SK-N-MC (cell line): ENCODE measurements at regions not wholly inside any gene's neighbourhood (a gene's known extent, or its start where the extent isn't known, plus 50 kb on each side); places are given as distances from the start of the nearest gene placed in this dataset.

Experiments used
- DNase-seq: peaks from one replicate; pipeline ENCODE4 v3.0.0-alpha.2; 2011; ENCODE audit warnings: low read depth, low spot score
- H3K27ac ChIP-seq: fragments of 200-600 bp; sonication (generic); 2 replicates; pipeline ENCODE4 v1.5.1; 2016; ENCODE audit warnings: mixed run types
- H3K36me3 ChIP-seq: fragments of 200-600 bp; sonication (generic); 2 replicates; pipeline ENCODE4 v1.6.1; 2017; ENCODE audit warnings: antibody characterized with exemption, low read length, mixed read lengths; ENCODE audit not compliant: insufficient read depth
- H3K4me3 ChIP-seq: fragments of 200-600 bp; sonication (generic); 2 replicates; pipeline ENCODE4 v1.5.1; 2016
- H3K9ac ChIP-seq: fragments of 200-600 bp; sonication (generic); 2 replicates; pipeline ENCODE4 v1.8.0; 2017; ENCODE audit warnings: mixed run types, mixed read lengths; ENCODE audit not compliant: insufficient read length
- H3K9me3 ChIP-seq: fragments of 200-600 bp; sonication (generic); 2 replicates; pipeline ENCODE4 v1.6.1; 2017; ENCODE audit warnings: low read depth, mild to moderate bottlenecking, antibody characterized with exemption, low read length, moderate library complexity, mixed read lengths
- EZH2 ChIP-seq: fragments of 200-600 bp; sonication (generic); IDR thresholded peaks from one replicate; pipeline ENCODE4 v1.6.1; 2017; ENCODE audit warnings: antibody characterized with exemption
- FOXP2 ChIP-seq: optimal IDR thresholded peaks from 2 replicates; pipeline ENCODE3; 2011; ENCODE audit warnings: mild to moderate bottlenecking, moderate library complexity; ENCODE audit not compliant: insufficient read depth; ENCODE audit errors: extremely low read length, control extremely low read depth
- POLR2AphosphoS5 ChIP-seq: IDR thresholded peaks from 2 replicates; pipeline ENCODE4 v1.6.1; 2012; ENCODE audit warnings: mild to moderate bottlenecking, low read depth, low read length, borderline replicate concordance

DNA sequence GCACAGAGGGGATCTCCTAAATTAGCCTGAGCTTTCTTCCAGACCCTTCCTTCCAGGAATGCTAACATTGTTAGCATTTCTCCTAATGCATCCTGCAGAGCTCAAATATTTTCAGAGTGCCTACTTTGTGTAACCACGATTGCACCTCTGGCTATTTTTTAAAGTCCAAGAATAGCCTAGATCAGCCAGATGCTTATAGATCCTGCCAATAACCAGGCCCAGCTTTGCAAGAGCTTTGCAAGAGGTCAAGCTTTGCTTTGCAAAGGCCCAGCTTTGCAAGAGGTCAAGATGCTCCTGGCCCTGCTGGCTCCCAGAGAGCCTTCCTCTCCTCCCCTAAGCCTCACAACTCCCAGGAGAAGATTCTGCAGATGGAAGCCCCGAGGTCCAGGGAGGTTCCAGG, 491.9 kb downstream of the MN1 start:
- no peak overlapping the region for H3K27ac ChIP-seq
- TF ChIP-seq FOXP2 (no peak), EZH2 (no peak), POLR2AphosphoS5 (no peak)
- H3K9me3 ChIP-seq = no peaks in the 10 kb centered on the region
- DNase-seq = no peak
- no peak overlapping the region for H3K4me3 ChIP-seq
- no peak overlapping the region for H3K9ac ChIP-seq
- no peaks in the 10 kb centered on the region for H3K36me3 ChIP-seq

DNA sequence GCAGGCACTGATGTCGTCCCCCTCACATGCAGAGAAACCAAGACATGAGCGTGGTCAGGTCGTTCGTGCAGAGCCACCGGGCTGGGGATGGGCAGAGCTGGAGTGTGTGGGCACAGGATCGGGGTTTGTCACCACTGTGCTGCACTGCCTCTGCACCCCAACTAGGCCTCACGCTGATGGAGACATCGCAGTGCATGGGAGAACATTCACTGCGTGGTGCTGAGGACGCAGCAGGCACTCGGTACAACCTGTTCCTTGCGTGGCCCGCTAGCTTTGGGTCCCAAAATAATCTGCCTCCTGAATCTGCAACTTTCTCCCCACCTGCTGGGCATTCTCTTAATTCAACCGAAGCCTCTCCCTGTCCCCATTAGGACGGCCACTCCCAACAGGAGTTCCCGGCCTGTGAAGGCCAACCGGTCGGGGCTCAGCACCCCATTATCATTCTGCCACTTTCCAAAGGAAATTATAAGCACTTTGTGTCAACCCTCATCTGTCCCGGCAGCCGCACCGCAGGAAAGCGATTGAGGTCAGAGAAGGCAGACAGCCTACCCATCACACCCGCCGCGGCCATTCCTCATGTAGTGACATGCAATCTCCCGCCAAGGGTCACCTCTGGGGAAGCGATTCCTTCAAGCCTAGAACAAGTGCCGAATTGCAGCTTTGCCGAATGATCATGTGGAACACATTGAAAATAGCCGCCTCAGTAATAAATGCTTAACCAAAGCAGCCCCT, 490.4 kb downstream of the MN1 start:
- no peak for DNase-seq

DNA sequence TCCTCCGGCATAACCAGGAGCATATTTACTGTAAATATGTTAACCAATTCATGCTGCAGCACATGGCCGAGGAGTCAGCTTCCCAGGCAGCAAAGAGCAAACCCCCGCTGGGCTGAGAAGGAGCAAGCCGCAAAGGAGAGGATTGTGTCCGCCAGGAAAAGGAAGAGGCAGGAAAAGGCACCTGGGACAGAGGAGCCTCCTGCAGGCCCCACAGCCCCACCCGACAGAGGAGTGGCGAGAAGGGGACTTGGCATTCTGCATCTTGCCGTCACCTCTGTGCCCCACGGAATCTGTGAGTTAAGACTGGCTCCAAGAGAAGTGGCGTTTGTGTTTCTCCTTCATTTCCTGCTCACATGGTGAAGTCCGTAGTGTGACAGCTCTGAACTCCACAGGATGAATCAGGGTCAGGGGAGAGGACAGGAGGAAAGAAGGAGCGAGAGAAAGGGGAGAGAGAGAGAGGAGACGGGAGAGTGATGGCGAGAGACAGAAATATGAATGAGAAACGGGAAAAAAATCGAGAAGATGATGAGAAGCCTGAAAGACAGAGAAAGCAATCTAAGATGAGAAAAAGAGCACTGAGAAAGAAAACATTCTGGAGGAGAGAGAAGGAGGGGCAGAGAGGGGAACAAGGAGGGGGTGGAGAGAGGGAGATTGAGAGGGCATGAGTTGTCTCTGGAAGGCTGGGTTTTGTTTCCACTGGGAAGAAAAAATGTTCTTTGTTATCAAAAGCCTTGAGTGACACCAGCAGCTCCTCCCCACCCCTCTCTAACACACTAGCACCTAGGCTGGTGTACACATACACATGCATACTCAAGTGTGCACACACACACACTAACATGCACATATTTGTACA, 489.6 kb downstream of the MN1 start:
- H3K9ac ChIP-seq = peak overlapping the region; percentile 11

More for the DNA sequence above, 490.4 kb downstream of the MN1 start:
- no peak for TF ChIP-seq POLR2AphosphoS5
- no peak for TF ChIP-seq EZH2
- TF ChIP-seq FOXP2 = no peak
- Histone ChIP-seq H3K9me3 (no peaks in the 10 kb centered on the region), H3K9ac (peak overlapping the region; percentile 11), H3K27ac (no peak overlapping the region), H3K36me3 (no peaks in the 10 kb centered on the region), H3K4me3 (peak overlapping the region; percentile 34; the same call in 1 of the 2 replicates)

DNA sequence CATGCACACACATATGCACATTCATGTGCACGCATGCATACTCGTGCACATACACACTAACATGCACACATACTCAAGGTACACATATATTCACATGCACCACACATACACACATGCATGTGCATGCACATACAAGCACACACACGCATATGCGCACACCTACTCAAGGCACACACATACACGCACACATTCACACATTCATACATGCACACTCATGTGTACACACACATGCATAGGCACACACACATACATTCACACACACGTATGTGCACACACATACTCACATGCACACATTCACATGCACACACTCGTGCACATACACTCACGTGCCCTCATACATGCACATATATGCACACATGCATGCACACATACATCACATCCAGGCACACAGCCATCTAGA, 489.0 kb downstream of the MN1 start:
- H3K9ac ChIP-seq = no peak overlapping the region
- H3K9me3 ChIP-seq = no peaks in the 10 kb centered on the region
- H3K36me3 ChIP-seq = no peaks in the 10 kb centered on the region
- H3K4me3 ChIP-seq = no peak overlapping the region
- H3K27ac ChIP-seq = no peak overlapping the region
- TF ChIP-seq EZH2 (no peak), FOXP2 (no peak), POLR2AphosphoS5 (no peak)
- no peak for DNase-seq

More for the DNA sequence above, 489.6 kb downstream of the MN1 start:
- Histone ChIP-seq H3K36me3 (no peaks in the 10 kb centered on the region), H3K9me3 (no peaks in the 10 kb centered on the region), H3K4me3 (peak overlapping the region; percentile 34; the same call in 1 of the 2 replicates), H3K27ac (no peak overlapping the region; the same call in 1 of the 2 replicates)
- DNase-seq = no peak
- no peak for TF ChIP-seq FOXP2
- TF ChIP-seq EZH2 = no peak
- no peak for TF ChIP-seq POLR2AphosphoS5

DNA sequence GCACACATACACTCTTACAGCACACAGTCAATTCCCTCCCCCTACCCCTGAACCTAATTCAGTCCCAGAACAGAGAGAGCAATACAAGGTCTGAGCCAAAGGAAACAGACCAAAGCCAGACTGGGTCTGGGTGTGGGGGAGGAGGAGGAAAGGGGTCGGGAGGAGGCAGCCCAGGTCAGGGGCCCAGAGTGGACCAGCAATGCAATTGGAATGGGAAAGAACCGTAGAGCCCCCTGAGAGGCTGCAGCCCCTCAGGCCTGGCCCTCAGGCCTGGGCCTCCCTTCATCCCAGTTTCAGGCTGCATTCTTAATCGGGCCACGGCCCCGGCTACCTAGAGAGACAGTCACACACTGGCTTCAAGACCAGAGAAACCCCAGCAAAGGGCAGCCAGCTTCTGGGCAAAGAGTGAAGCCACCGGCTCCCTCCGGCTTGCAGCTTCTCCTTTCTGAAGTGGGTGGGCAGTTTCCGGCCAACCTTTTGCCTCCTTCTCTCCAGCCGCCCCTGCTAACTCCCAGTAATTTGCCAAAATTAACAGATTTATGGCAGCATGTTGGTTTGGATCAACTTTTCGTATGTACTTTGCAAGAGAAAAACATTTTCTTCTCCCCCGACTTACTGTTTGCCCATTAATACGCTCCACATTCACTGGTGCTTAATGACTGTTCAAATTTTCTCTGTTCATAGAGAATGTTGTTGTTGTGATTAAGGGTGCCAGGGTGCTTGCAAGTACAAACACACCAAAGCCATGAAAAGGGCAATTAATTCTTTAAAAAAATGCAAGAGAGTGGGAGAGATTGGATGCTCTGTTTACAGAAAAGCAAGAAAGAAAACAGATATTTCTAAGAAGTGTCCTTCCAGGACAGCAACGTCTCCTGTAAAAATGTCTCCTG, 488.3 kb downstream of the MN1 start:
- H3K4me3 ChIP-seq = no peak overlapping the region
- TF ChIP-seq FOXP2 = no peak
- TF ChIP-seq EZH2 = no peak
- TF ChIP-seq POLR2AphosphoS5 = no peak
- no peak overlapping the region for H3K9ac ChIP-seq
- DNase-seq = no peak
- H3K9me3 ChIP-seq = no peaks in the 10 kb centered on the region
- no peak overlapping the region for H3K27ac ChIP-seq
- no peaks in the 10 kb centered on the region for H3K36me3 ChIP-seq

DNA sequence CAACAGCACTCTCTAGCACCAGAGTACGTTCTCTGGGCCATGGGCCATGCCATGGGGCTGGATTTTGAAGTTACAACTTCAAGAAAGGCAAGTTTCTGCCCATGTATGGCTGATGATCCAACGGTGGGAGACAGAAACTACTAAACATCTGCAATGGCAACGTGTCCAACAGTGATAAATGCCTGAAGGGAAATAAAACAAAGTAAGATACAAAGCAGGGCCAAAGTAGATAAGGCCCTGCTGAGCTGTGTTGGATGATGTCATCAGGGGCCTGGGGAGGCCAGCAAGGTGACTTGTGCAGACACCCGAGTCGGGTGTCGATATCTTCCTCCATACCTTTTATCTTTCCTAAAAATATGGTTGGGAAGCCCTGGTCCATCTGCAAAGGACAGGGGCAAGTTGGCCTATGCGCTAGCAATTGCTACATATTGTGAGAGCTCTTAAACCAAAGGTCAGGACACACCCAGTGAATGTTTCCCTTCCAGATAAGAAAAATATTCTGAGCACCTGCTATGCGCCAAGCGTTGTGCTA, 487.2 kb downstream of the MN1 start:
- H3K36me3 ChIP-seq = no peaks in the 10 kb centered on the region
- no peak for DNase-seq
- TF ChIP-seq EZH2 (no peak), POLR2AphosphoS5 (no peak), FOXP2 (no peak)

DNA sequence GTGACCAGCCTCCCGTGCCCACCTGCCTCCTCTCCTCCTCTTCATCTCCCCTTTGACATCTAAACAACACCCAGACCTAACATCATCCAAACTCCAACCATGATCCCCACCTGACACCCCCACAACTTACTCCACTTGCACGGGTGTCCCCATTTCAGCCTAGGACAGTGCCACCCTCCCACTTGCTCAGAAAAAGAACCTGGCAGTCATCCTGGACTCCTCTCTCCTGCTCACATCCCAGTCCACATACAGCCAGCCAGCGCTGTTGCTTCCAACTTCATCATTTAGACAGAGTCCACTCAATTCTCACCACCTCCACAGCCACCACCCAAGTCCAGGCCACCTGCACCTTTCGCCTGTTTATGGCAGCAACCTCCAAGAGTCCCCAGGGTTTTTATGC, 485.7 kb downstream of the MN1 start:
- Histone ChIP-seq H3K9me3 (peaks cover 3% of the 10 kb centered on the region; the same call in 1 of the 2 replicates), H3K36me3 (no peaks in the 10 kb centered on the region), H3K9ac (no peak overlapping the region), H3K4me3 (no peak overlapping the region), H3K27ac (no peak overlapping the region)
- no peak for DNase-seq
- TF ChIP-seq EZH2 (no peak), POLR2AphosphoS5 (no peak), FOXP2 (no peak)

More for the DNA sequence above, 487.2 kb downstream of the MN1 start:
- Histone ChIP-seq H3K4me3 (no peak overlapping the region), H3K9me3 (no peaks in the 10 kb centered on the region), H3K9ac (no peak overlapping the region), H3K27ac (no peak overlapping the region)
